ENCODE measurements at regions not wholly inside any gene's neighbourhood (a gene's known extent, or its start where the extent isn't known, plus 50 kb on each side); places are given as distances from the start of the nearest gene placed in this dataset.

DNA sequence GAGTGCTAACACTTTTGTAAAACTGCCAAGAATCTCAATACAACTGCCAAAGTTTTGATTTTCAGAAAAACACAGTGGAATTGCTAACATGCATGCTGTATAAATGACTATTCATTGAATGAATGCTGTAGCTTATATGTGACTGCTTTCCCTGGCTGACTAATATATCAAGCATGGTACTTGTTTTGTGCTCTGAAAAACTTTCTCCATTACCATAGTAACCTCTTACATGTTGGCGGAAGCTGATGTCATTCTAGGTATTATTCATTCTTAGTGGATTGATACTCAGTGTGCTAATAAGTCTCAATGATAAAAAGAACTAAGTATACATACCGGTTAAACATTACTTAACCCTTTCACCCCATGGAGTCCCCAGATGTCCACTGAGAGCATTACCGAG is 166.1 kb upstream of the MYO16 start:
- Histone ChIP-seq H3K36me3 (no peaks in the 10 kb centered on the region), H3K4me3 (no peak overlapping the region), H3K27me3 (no peaks in the 10 kb centered on the region), H3K4me1 (no peaks in the 10 kb centered on the region), H3K27ac (no peak overlapping the region), H3K9me3 (no peaks in the 10 kb centered on the region)
- intact Hi-C loops (cut with DNase I; ENCODE audit: low total_unique reads), result no loop called here
- no peak for DNase-seq (ENCODE audit: low spot score in 2 of 2)
- no peak for TF ChIP-seq POLR2AphosphoS5 (IDR thresholded peaks at IDR 0.05)
- TF ChIP-seq, protein P1, sequence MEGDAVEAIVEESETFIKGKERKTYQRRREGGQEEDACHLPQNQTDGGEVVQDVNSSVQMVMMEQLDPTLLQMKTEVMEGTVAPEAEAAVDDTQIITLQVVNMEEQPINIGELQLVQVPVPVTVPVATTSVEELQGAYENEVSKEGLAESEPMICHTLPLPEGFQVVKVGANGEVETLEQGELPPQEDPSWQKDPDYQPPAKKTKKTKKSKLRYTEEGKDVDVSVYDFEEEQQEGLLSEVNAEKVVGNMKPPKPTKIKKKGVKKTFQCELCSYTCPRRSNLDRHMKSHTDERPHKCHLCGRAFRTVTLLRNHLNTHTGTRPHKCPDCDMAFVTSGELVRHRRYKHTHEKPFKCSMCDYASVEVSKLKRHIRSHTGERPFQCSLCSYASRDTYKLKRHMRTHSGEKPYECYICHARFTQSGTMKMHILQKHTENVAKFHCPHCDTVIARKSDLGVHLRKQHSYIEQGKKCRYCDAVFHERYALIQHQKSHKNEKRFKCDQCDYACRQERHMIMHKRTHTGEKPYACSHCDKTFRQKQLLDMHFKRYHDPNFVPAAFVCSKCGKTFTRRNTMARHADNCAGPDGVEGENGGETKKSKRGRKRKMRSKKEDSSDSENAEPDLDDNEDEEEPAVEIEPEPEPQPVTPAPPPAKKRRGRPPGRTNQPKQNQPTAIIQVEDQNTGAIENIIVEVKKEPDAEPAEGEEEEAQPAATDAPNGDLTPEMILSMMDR (IDR thresholded peaks at IDR 0.05), result no peak
- no peak for TF ChIP-seq POLR2A (IDR thresholded peaks at IDR 0.05)

DNA sequence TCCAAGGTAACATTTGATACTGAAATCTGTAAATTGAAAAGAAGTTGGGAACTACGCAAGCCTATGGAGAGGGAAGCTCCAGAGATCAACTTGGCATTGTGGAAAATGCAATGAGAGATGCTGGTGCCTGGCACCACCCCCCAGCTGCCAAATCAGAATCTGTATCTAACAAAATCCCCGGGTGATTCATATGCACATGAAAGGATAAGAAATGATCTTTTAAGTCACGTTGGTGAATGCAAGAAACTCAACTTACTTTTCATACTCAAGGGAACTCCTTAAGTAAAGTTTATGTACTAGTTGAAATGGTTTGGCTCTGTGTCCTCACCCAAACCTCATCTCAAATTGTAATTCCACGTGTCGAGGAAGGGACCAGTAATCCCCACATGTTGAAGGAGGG is 158.5 kb upstream of the MYO16 start:
- intact Hi-C loops (cut with DNase I; ENCODE audit: low total_unique reads), result no loop called here
- TF ChIP-seq POLR2AphosphoS5 (IDR thresholded peaks at IDR 0.05), result no peak
- TF ChIP-seq POLR2A (IDR thresholded peaks at IDR 0.05), result no peak
- TF ChIP-seq, protein P1 (IDR thresholded peaks at IDR 0.05), result no peak
- Histone ChIP-seq H3K9me3 (no peaks in the 10 kb centered on the region), H3K4me1 (no peaks in the 10 kb centered on the region), H3K36me3 (no peaks in the 10 kb centered on the region), H3K4me3 (no peak overlapping the region), H3K27ac (no peak overlapping the region), H3K27me3 (no peaks in the 10 kb centered on the region)
- DNase-seq (ENCODE audit: low spot score in 2 of 2), result no peak

DNA sequence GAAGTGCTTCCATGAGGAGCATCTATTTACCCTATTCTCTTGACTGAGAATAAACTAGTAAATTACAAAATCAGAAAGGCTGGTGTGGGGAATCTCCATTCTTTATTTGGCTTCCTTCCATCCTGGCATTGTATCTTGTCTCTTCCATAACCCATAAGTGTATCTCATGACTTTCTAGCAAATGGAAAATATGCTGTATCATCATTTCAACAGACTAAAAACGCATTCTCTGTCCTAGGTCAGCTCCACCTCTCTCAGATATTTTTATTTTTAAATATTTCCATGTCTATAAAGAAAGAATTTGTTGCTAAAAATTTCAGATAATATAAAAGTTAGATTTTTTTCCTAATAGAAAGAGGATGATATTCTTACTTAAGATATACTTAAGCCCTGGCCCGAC is 154.2 kb upstream of the MYO16 start:
- H3K4me3 ChIP-seq, result no peak overlapping the region
- H3K9me3 ChIP-seq, result no peaks in the 10 kb centered on the region
- H3K36me3 ChIP-seq, result no peaks in the 10 kb centered on the region
- no peak for DNase-seq (ENCODE audit: low spot score in 2 of 2)
- no peaks in the 10 kb centered on the region for H3K27me3 ChIP-seq
- TF ChIP-seq, protein P1 (IDR thresholded peaks at IDR 0.05), result no peak
- TF ChIP-seq POLR2AphosphoS5 (IDR thresholded peaks at IDR 0.05), result no peak
- TF ChIP-seq POLR2A (IDR thresholded peaks at IDR 0.05), result no peak
- intact Hi-C loops (cut with DNase I; ENCODE audit: low total_unique reads), result no loop called here
- no peaks in the 10 kb centered on the region for H3K4me1 ChIP-seq
- H3K27ac ChIP-seq, result no peak overlapping the region

DNA sequence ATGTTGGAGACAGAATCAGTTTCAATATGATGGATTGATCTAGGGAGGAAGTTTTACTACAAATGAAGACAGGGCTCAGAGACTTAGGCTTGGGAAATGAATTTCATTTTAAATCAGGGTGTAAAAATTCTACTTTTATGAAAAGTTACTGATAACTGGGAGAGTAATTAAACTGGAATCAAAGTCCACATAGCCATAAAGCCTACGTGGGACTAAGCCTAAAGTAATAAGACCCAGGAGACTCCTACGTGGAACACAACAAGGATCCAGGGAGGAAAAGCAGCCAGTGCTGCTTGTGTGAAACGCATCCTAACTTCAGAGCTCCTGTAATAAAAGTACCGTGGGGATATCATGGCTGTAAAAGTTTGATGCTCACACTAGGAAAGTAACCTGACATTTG is 152.0 kb upstream of the MYO16 start:
- H3K9me3 ChIP-seq, result no peaks in the 10 kb centered on the region
- H3K36me3 ChIP-seq, result no peaks in the 10 kb centered on the region
- no peak overlapping the region for H3K4me3 ChIP-seq
- intact Hi-C loops (cut with DNase I; ENCODE audit: low total_unique reads), result no loop called here
- H3K27ac ChIP-seq, result no peak overlapping the region
- no peaks in the 10 kb centered on the region for H3K27me3 ChIP-seq
- no peak for DNase-seq (ENCODE audit: low spot score in 2 of 2)
- no peak for TF ChIP-seq POLR2A (IDR thresholded peaks at IDR 0.05)
- TF ChIP-seq, protein P1 (IDR thresholded peaks at IDR 0.05), result no peak
- TF ChIP-seq POLR2AphosphoS5 (IDR thresholded peaks at IDR 0.05), result no peak
- no peaks in the 10 kb centered on the region for H3K4me1 ChIP-seq

DNA sequence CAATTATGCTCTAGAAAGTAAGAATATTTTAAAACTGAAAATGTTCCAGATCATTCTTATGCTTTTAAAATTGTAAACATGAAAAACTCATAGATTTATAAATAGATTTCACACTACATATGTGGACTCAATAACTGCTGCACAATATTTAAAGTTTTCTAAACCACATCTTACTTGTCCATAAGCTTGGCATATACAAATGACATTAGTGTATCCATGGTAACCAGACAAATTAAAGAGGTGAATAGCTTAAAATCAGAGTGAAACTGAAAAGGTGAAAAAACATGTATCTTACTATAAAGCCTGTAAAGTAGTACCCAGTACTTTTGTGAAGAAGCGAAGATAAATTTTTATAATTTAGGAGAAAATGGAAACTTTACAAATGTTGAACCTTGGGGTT is 151.2 kb upstream of the MYO16 start:
- Histone ChIP-seq H3K27ac (no peak overlapping the region), H3K4me1 (no peaks in the 10 kb centered on the region), H3K4me3 (no peak overlapping the region), H3K9me3 (no peaks in the 10 kb centered on the region), H3K27me3 (no peaks in the 10 kb centered on the region), H3K36me3 (no peaks in the 10 kb centered on the region)
- intact Hi-C loops (cut with DNase I; ENCODE audit: low total_unique reads), result no loop called here
- TF ChIP-seq POLR2AphosphoS5 (IDR thresholded peaks at IDR 0.05) (no peak), POLR2A (IDR thresholded peaks at IDR 0.05) (no peak)
- TF ChIP-seq, protein P1 (IDR thresholded peaks at IDR 0.05), result no peak
- DNase-seq (ENCODE audit: low spot score in 2 of 2), result no peak
